GM18508 (cell line): ENCODE measurements at regions not wholly inside any gene's neighbourhood (a gene's known extent, or its start where the extent isn't known, plus 50 kb on each side); places are given as distances from the start of the nearest gene placed in this dataset.

ENCODE experiments used
- ATAC-seq: cut with Tn5 transposase; IDR thresholded peaks from one replicate; pipeline ENCODE4 v1.9.1; 2021; ENCODE audit warnings: moderate number of reproducible peaks; ENCODE audit not compliant: insufficient read depth, unreplicated experiment

DNA sequence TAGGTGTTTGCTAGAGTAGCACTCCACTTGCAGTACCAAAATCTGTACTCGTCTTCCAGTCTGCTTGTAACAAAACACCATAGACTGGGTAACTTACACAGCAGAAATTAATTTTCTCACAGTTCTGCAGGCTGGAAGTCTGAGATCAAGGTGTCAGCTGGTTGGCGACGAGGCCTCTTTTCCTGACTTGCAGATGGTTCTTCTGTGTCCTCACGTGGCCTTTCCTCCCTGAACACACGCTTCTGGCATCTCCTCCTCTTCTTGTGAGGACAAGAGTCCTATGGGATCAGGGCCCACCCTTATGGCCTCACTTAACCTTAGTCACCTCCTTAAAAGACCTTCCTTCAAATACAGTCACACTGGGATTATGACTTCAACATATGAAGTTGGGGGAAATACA lies 493.5 kb upstream of the MYT1L start:
- no peak for ATAC-seq

GRCh38 chr2:2823061-2823753 lies 492.1 kb upstream of the MYT1L start:
- ATAC-seq = no peak

GRCh38 chr2:2822143-2822542 lies 491.1 kb upstream of the MYT1L start:
- ATAC-seq = no peak

DNA sequence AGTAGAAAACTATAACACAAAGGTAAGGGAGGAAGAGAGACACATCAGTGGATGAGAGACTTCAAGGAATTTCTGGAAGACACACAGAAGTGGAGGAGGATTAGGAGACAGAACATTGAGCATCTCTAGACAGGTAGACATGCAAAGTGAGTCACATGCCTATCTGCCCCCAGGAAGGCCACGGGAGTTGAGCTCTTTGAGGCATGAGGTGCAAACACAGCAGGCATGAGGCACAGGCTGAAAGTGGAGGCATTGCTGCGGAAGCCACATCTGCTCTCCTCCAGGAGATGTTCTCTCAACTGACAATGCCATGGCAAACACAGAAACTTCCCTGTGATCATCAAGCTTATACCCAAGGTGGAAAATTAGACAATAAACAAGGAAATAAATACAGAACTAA lies 481.6 kb upstream of the MYT1L start:
- ATAC-seq = no peak

DNA sequence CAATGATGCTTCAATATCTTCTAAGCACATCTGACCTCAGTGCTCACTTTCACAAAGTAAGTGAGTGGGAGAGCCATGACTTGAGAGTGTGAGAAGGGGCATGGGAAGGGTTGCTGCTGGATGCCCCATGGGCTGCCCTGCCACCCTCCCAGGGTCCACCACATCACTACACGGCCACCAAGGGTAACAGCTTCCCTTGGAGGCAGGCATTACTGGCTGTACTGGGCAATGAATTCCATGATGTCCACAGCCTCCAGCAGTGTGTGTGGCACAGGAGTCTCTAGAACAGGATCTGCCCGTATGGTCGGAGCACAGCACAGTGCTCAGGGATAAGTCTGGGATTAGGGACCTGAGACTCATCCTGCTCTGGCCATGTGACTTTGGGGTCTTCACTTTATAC lies 481.0 kb upstream of the MYT1L start:
- no peak for ATAC-seq

GRCh38 chr2:2810504-2810903 lies 479.4 kb upstream of the MYT1L start:
- no peak for ATAC-seq

GRCh38 chr2:2809771-2810170 lies 478.7 kb upstream of the MYT1L start:
- ATAC-seq = no peak

GRCh38 chr2:2808551-2809058 lies 477.5 kb upstream of the MYT1L start:
- no peak for ATAC-seq

DNA sequence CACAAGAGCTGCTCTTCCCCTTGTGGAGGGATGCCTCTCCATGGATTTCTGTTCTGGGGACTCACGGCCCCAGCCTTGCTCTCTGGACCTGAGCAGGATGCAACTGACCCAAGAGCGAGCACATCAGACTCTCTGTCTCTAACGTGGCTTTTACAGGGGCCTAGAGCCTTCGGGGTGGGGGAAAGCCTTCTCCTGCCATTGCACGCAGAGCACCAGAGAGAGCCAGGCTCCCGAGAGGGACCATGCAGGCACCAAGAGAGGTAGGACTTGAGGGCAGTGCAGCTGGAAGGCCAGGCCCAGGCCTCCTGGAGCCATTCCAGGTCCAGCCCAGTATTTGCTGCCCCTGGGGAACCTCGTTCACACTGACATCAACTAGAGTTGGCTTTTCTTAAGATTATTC lies 475.6 kb upstream of the MYT1L start:
- ATAC-seq = no peak

DNA sequence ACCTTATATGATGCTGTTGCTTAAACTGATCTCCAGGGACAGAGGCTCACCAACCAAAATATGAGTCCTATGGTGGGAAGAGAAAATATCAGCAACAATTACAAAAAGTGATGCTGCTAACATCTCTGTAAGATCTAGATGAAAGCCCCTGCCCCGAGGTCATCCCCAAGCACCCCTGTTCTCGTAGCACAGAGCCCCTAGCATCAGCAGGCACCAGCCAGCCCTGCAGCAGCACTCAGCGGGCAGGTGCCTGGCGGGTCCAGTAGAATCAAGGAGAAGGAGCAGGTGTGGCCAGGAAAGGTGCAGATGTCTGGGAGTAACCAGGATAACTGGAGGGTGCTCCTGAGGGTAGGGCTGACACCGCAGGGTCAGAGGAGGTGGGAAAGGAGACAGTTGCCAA lies 474.2 kb upstream of the MYT1L start:
- no peak for ATAC-seq

GRCh38 chr2:2804528-2804927 lies 473.5 kb upstream of the MYT1L start:
- ATAC-seq = no peak

GRCh38 chr2:2801458-2801857 lies 470.4 kb upstream of the MYT1L start:
- ATAC-seq = no peak

GRCh38 chr2:2800697-2801096 lies 469.6 kb upstream of the MYT1L start:
- no peak for ATAC-seq

DNA sequence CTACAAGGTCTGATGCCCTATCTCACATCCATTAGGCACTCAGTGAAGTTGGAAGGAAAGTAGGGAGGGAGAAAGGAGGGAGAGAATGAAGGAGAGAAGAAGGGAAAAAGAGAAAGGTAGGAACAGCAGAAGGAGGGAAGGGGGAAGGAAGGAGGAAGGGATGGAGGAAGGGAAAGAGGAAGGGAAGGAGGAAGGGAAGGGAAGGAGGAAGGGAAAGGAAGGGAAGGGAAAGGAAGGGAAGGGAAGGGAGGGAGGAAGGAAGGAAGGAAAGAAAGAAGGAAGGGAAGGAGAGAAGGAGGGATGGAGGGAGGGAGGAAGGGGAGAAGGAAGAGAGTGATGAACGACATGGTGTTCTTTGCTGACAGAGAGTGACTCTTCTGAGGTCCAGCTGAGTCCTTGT lies 468.9 kb upstream of the MYT1L start:
- ATAC-seq = no peak

GRCh38 chr2:2799151-2799697 lies 468.1 kb upstream of the MYT1L start:
- no peak for ATAC-seq

DNA sequence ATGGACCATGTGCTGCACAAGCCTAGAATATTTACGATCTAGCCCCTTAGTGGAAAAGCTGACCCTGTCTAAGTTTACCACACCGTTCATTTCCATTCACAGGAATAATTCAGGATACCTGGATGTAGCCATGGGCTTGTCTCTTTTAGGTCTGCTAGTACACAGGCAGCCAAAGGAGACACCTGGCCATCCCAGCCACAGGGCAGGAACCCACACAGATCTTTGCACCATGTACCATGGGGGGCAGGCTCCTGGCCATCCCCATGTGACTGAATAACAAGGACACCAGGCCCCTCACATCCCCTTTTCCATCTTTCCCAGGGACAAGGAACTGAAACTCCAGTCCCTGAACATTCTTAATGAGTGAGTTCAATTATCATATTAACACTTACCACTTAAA lies 467.3 kb upstream of the MYT1L start:
- ATAC-seq = no peak

GRCh38 chr2:2797797-2798196 lies 466.7 kb upstream of the MYT1L start:
- no peak for ATAC-seq

- ATAC-seq = no peak
Observed at GRCh38 chr2:2796207-2796606, 465.1 kb upstream of the MYT1L start.

DNA sequence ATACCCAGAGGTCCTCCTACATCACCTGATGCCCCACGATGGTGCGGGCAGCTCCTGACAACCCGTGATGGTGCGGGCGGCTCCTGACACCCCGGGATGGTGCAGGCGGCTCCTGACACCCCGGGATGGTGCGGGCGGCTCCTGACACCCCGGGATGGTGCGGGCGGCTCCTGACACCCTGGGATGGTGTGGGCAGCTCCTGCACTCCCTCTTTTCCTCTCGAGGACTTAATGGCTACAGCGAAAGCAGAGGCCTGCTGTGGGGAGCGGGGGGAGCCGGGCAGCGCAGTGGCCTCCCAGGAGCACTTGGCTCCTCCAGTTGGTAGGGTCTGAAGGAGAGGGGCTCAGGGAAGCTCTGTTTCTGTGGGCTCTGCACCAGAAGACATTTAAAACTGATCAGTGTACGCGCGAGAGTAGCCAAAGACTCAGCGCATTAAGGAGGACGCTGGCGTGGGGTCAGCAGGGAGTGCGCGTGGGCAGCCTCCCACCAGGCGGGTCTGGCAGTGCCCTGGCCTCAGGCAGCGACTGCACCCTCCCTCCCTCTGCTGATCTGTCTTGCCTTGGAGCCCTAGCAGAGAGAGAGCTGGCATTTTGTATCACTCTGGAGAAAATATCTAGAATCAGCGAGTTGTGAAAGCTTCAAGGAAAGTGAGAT lies 464.5 kb upstream of the MYT1L start:
- no peak for ATAC-seq

GRCh38 chr2:2793925-2794560 lies 463.0 kb upstream of the MYT1L start:
- no peak for ATAC-seq

DNA sequence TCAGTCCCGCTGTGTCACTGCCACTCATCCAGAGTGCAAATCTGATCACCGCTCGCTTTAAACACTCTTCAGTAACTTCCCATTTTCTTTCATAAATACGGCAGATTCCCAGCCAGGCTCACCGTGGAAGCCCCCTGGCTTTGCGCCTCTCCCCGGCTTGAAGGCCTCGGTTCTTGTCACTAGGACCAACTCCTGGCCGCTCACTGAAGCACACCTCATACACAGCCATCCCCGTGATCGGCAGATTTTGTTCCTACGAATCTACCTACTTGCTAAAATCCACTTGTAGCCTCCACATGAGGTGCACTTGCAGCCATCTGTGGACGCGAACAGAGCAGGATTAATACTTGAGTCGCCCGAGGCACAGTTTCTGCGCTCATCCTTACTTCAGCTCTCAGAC lies 462.4 kb upstream of the MYT1L start:
- no peak for ATAC-seq
